22Rv1 (cell line): ENCODE measurements at regions not wholly inside any gene's neighbourhood (a gene's known extent, or its start where the extent isn't known, plus 50 kb on each side); places are given as distances from the start of the nearest gene placed in this dataset.

Experiments used
- ZFX ChIP-seq: fragments of 450-650 bp; IDR thresholded peaks from 2 replicates; pipeline ENCODE4 v1.6.1; 2017; ENCODE audit warnings: antibody characterized with exemption, borderline replicate concordance
- TF ChIP-seq, protein P1 (sequence below): fragments of 450-650 bp; IDR thresholded peaks from 2 replicates; pipeline ENCODE4 v1.5.1; 2017; ENCODE audit warnings: mild to moderate bottlenecking

GRCh38 chr10:94235461-94235860 lies 127.3 kb downstream of the NOC3L start:
- TF ChIP-seq, protein P1, sequence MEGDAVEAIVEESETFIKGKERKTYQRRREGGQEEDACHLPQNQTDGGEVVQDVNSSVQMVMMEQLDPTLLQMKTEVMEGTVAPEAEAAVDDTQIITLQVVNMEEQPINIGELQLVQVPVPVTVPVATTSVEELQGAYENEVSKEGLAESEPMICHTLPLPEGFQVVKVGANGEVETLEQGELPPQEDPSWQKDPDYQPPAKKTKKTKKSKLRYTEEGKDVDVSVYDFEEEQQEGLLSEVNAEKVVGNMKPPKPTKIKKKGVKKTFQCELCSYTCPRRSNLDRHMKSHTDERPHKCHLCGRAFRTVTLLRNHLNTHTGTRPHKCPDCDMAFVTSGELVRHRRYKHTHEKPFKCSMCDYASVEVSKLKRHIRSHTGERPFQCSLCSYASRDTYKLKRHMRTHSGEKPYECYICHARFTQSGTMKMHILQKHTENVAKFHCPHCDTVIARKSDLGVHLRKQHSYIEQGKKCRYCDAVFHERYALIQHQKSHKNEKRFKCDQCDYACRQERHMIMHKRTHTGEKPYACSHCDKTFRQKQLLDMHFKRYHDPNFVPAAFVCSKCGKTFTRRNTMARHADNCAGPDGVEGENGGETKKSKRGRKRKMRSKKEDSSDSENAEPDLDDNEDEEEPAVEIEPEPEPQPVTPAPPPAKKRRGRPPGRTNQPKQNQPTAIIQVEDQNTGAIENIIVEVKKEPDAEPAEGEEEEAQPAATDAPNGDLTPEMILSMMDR: no peak
- TF ChIP-seq ZFX: no peak
